ENCODE measurements at regions not wholly inside any gene's neighbourhood (a gene's known extent, or its start where the extent isn't known, plus 50 kb on each side); places are given as distances from the start of the nearest gene placed in this dataset.
A peak's percentile ranks its signal among the peaks of the same experiment; 100 is the strongest.

GRCh38 chr20:60869087-60869486 lies 383.0 kb upstream of the CDH4 start:
- Histone ChIP-seq H2BK5ac (ENCODE audit: low read length) (no peak overlapping the region), H3K14ac (ENCODE audit: low read length) (no peak overlapping the region), H3K27me3 (ENCODE audit: control insufficient read depth in 3 of 3, insufficient read depth in 3 of 3, low read depth in 1 of 3, low read length in 3 of 3) (peaks cover 0 to 3% (median 0%) of the 10 kb centered on the region in 3 experiments), H3K4me2 (ENCODE audit: insufficient read depth, low read length, poor library complexity, severe bottlenecking) (no peak overlapping the region), H4K8ac (ENCODE audit: low read depth, low read length) (no peak overlapping the region), H3K4ac (ENCODE audit: low read length) (no peak overlapping the region), H3K79me1 (ENCODE audit: low read depth, low read length) (no peaks in the 10 kb centered on the region), H2AK5ac (ENCODE audit: low read depth, low read length) (no peak overlapping the region), H3K4me1 (ENCODE audit: control insufficient read depth in 2 of 2, insufficient read depth in 1 of 2, low read depth in 1 of 2, low read length in 2 of 2) (peaks cover 0 to 6% of the 10 kb centered on the region in 2 donors), H4K91ac (ENCODE audit: low read depth, low read length, poor library complexity) (no peak overlapping the region), H2BK12ac (ENCODE audit: low read length) (no peak overlapping the region), H3K36me3 (replicated peaks in 1 of 2; ENCODE audit: control insufficient read depth in 2 of 2, insufficient read depth in 2 of 2, low read length in 2 of 2) (no peaks in the 10 kb centered on the region), H3K4me3 (ENCODE audit: low read length in 2 of 2) (no peak overlapping the region), H2BK15ac (ENCODE audit: low read length) (no peak overlapping the region), H2AFZ (ENCODE audit: low read length) (no peak overlapping the region), H2BK120ac (ENCODE audit: low read depth, low read length) (no peak overlapping the region), H3K23ac (ENCODE audit: low read depth, low read length, poor library complexity) (no peak overlapping the region), H3K27ac (replicated peaks; ENCODE audit: low read length) (no peak overlapping the region), H3K18ac (ENCODE audit: low read length) (no peak overlapping the region), H3K9ac (ENCODE audit: low read depth, low read length, poor library complexity) (no peak overlapping the region), H3K9me3 (replicated peaks in 1 of 2; ENCODE audit: control insufficient read depth in 2 of 2, insufficient read depth in 1 of 2, low read depth in 1 of 2, low read length in 2 of 2) (no peaks in the 10 kb centered on the region)
- no CpG with 5 or more reads among the region's 12 CpGs for WGBS, 2 donors (ENCODE audit: extremely low coverage in 2 of 2, insufficient read length in 2 of 2, insufficient replicate concordance in 1 of 2)
- no peak for DNase-seq (ENCODE audit: low spot score)

- no peak overlapping the region for H3K4ac ChIP-seq (ENCODE audit: low read length)
- H4K91ac ChIP-seq (ENCODE audit: low read depth, low read length, poor library complexity) = no peak overlapping the region
- H2AK5ac ChIP-seq (ENCODE audit: low read depth, low read length) = peak overlapping the region; percentile 17
- no peak overlapping the region for H3K9ac ChIP-seq (ENCODE audit: low read depth, low read length, poor library complexity)
- H3K27ac ChIP-seq (replicated peaks; ENCODE audit: low read length) = no peak overlapping the region
- H3K9me3 ChIP-seq (replicated peaks in 1 of 2; ENCODE audit: control insufficient read depth in 2 of 2, insufficient read depth in 1 of 2, low read depth in 1 of 2, low read length in 2 of 2) = no peaks in the 10 kb centered on the region
- no peak overlapping the region for H3K23ac ChIP-seq (ENCODE audit: low read depth, low read length, poor library complexity)
- H3K79me1 ChIP-seq (ENCODE audit: low read depth, low read length) = no peaks in the 10 kb centered on the region
- peaks cover 0 to 3% (median 0%) of the 10 kb centered on the region in 3 experiments for H3K27me3 ChIP-seq (ENCODE audit: control insufficient read depth in 3 of 3, insufficient read depth in 3 of 3, low read depth in 1 of 3, low read length in 3 of 3)
- H3K18ac ChIP-seq (ENCODE audit: low read length) = no peak overlapping the region
- peaks cover 0 to 6% of the 10 kb centered on the region in 2 donors for H3K4me1 ChIP-seq (ENCODE audit: control insufficient read depth in 2 of 2, insufficient read depth in 1 of 2, low read depth in 1 of 2, low read length in 2 of 2)
- no peak overlapping the region for H3K14ac ChIP-seq (ENCODE audit: low read length)
- H3K36me3 ChIP-seq (replicated peaks in 1 of 2; ENCODE audit: control insufficient read depth in 2 of 2, insufficient read depth in 2 of 2, low read length in 2 of 2) = no peaks in the 10 kb centered on the region
- no peak overlapping the region for H3K4me3 ChIP-seq (ENCODE audit: low read length in 2 of 2)
- no peak for DNase-seq (ENCODE audit: low spot score)
- H2BK12ac ChIP-seq (ENCODE audit: low read length) = no peak overlapping the region
- no peak overlapping the region for H2BK5ac ChIP-seq (ENCODE audit: low read length)
- no peak overlapping the region for H2AFZ ChIP-seq (ENCODE audit: low read length)
- no peak overlapping the region for H2BK15ac ChIP-seq (ENCODE audit: low read length)
- H4K8ac ChIP-seq (ENCODE audit: low read depth, low read length) = no peak overlapping the region
- H3K4me2 ChIP-seq (ENCODE audit: insufficient read depth, low read length, poor library complexity, severe bottlenecking) = no peak overlapping the region
- H2BK120ac ChIP-seq (ENCODE audit: low read depth, low read length) = no peak overlapping the region
- WGBS, 2 donors (ENCODE audit: extremely low coverage in 2 of 2, insufficient read length in 2 of 2, insufficient replicate concordance in 1 of 2) = no CpG with 5 or more reads among the region's 9 CpGs
Measured at GRCh38 chr20:60869625-60870024, 382.4 kb upstream of the CDH4 start.

- Histone ChIP-seq H3K27ac (replicated peaks; ENCODE audit: low read length) (no peak overlapping the region), H2BK15ac (ENCODE audit: low read length) (no peak overlapping the region), H3K36me3 (replicated peaks in 1 of 2; ENCODE audit: control insufficient read depth in 2 of 2, insufficient read depth in 2 of 2, low read length in 2 of 2) (no peaks in the 10 kb centered on the region), H4K8ac (ENCODE audit: low read depth, low read length) (no peak overlapping the region), H3K27me3 (ENCODE audit: control insufficient read depth in 3 of 3, insufficient read depth in 3 of 3, low read depth in 1 of 3, low read length in 3 of 3) (peaks cover 0 to 3% (median 0%) of the 10 kb centered on the region in 3 experiments), H3K9ac (ENCODE audit: low read depth, low read length, poor library complexity) (no peak overlapping the region), H3K79me1 (ENCODE audit: low read depth, low read length) (no peaks in the 10 kb centered on the region), H2AK5ac (ENCODE audit: low read depth, low read length) (peak overlapping the region; percentile 17), H3K14ac (ENCODE audit: low read length) (no peak overlapping the region), H2BK5ac (ENCODE audit: low read length) (no peak overlapping the region), H2BK12ac (ENCODE audit: low read length) (no peak overlapping the region), H3K9me3 (replicated peaks in 1 of 2; ENCODE audit: control insufficient read depth in 2 of 2, insufficient read depth in 1 of 2, low read depth in 1 of 2, low read length in 2 of 2) (no peaks in the 10 kb centered on the region), H2AFZ (ENCODE audit: low read length) (no peak overlapping the region), H3K4me3 (ENCODE audit: low read length in 2 of 2) (peak overlapping the region in 1 of 2 donors; percentile 61), H2BK120ac (ENCODE audit: low read depth, low read length) (no peak overlapping the region), H3K4me2 (ENCODE audit: insufficient read depth, low read length, poor library complexity, severe bottlenecking) (no peak overlapping the region), H3K4me1 (ENCODE audit: control insufficient read depth in 2 of 2, insufficient read depth in 1 of 2, low read depth in 1 of 2, low read length in 2 of 2) (peaks cover 0 to 6% of the 10 kb centered on the region in 2 donors), H3K23ac (ENCODE audit: low read depth, low read length, poor library complexity) (no peak overlapping the region), H4K91ac (ENCODE audit: low read depth, low read length, poor library complexity) (no peak overlapping the region), H3K18ac (ENCODE audit: low read length) (no peak overlapping the region), H3K4ac (ENCODE audit: low read length) (no peak overlapping the region)
- DNase-seq (ENCODE audit: low spot score) = no peak
- no CpG with 5 or more reads among the region's 7 CpGs for WGBS, 2 donors (ENCODE audit: extremely low coverage in 2 of 2, insufficient read length in 2 of 2, insufficient replicate concordance in 1 of 2)
Measured at GRCh38 chr20:60870040-60870439, 382.0 kb upstream of the CDH4 start.

- no peak overlapping the region for H3K14ac ChIP-seq (ENCODE audit: low read length)
- H3K4me3 ChIP-seq (ENCODE audit: low read length in 2 of 2) = no peak overlapping the region
- H2BK5ac ChIP-seq (ENCODE audit: low read length) = no peak overlapping the region
- DNase-seq (ENCODE audit: low spot score) = no peak
- H3K4me2 ChIP-seq (ENCODE audit: insufficient read depth, low read length, poor library complexity, severe bottlenecking) = no peak overlapping the region
- peaks cover 0 to 3% (median 0%) of the 10 kb centered on the region in 3 experiments for H3K27me3 ChIP-seq (ENCODE audit: control insufficient read depth in 3 of 3, insufficient read depth in 3 of 3, low read depth in 1 of 3, low read length in 3 of 3)
- no peak overlapping the region for H3K9ac ChIP-seq (ENCODE audit: low read depth, low read length, poor library complexity)
- H3K4me1 ChIP-seq (ENCODE audit: control insufficient read depth in 2 of 2, insufficient read depth in 1 of 2, low read depth in 1 of 2, low read length in 2 of 2) = peaks cover 0 to 6% of the 10 kb centered on the region in 2 donors
- H3K27ac ChIP-seq (replicated peaks; ENCODE audit: low read length) = no peak overlapping the region
- H3K4ac ChIP-seq (ENCODE audit: low read length) = no peak overlapping the region
- no peak overlapping the region for H3K18ac ChIP-seq (ENCODE audit: low read length)
- no peaks in the 10 kb centered on the region for H3K36me3 ChIP-seq (replicated peaks in 1 of 2; ENCODE audit: control insufficient read depth in 2 of 2, insufficient read depth in 2 of 2, low read length in 2 of 2)
- no peak overlapping the region for H2BK120ac ChIP-seq (ENCODE audit: low read depth, low read length)
- H3K9me3 ChIP-seq (replicated peaks in 1 of 2; ENCODE audit: control insufficient read depth in 2 of 2, insufficient read depth in 1 of 2, low read depth in 1 of 2, low read length in 2 of 2) = no peaks in the 10 kb centered on the region
- no peak overlapping the region for H4K8ac ChIP-seq (ENCODE audit: low read depth, low read length)
- no peak overlapping the region for H3K23ac ChIP-seq (ENCODE audit: low read depth, low read length, poor library complexity)
- H3K79me1 ChIP-seq (ENCODE audit: low read depth, low read length) = no peaks in the 10 kb centered on the region
- H4K91ac ChIP-seq (ENCODE audit: low read depth, low read length, poor library complexity) = no peak overlapping the region
- no peak overlapping the region for H2BK15ac ChIP-seq (ENCODE audit: low read length)
- no peak overlapping the region for H2AFZ ChIP-seq (ENCODE audit: low read length)
- H2AK5ac ChIP-seq (ENCODE audit: low read depth, low read length) = no peak overlapping the region
- H2BK12ac ChIP-seq (ENCODE audit: low read length) = no peak overlapping the region
- WGBS, 2 donors (ENCODE audit: extremely low coverage in 2 of 2, insufficient read length in 2 of 2, insufficient replicate concordance in 1 of 2) = no CpG with 5 or more reads among the region's 8 CpGs
Measured at GRCh38 chr20:60872224-60872623, 379.8 kb upstream of the CDH4 start.

Data from neuronal stem cell (in vitro differentiated cells).